Chondrocyte (in vitro differentiated cells): ENCODE measurements at regions not wholly inside any gene's neighbourhood (a gene's known extent, or its start where the extent isn't known, plus 50 kb on each side); places are given as distances from the start of the nearest gene placed in this dataset.

ENCODE experiments used
- DNase-seq: peaks from one replicate; pipeline ENCODE4 v3.0.0; 2021; ENCODE audit warnings: mixed read lengths, low spot score
- H3K27ac Mint-ChIP-seq: one replicate; pipeline ENCODE4 v1.8.0; 2021; ENCODE audit warnings: mild to moderate bottlenecking, moderate library complexity, mixed read lengths; ENCODE audit not compliant: unreplicated experiment
- H3K27me3 Mint-ChIP-seq: 2 replicates; pipeline ENCODE4 v1.8.0; 2021; ENCODE audit warnings: low read depth, mixed read lengths
- H3K36me3 Mint-ChIP-seq: 2 replicates; pipeline ENCODE4 v1.8.0; 2021; ENCODE audit warnings: low read depth, mixed read lengths
- H3K4me1 Mint-ChIP-seq: 2 replicates; pipeline ENCODE4 v1.8.0; 2021; ENCODE audit warnings: low read depth, mild to moderate bottlenecking, mixed read lengths
- H3K4me3 Mint-ChIP-seq: one replicate; pipeline ENCODE4 v1.8.0; 2021; ENCODE audit warnings: mild to moderate bottlenecking, moderate library complexity, mixed read lengths; ENCODE audit not compliant: unreplicated experiment
- H3K9me3 Mint-ChIP-seq: 2 replicates; pipeline ENCODE4 v1.8.0; 2021; ENCODE audit warnings: low read depth, mixed read lengths
- TF ChIP-seq, protein P1 (sequence below): fragments of 200-600 bp; sonication (generic); IDR thresholded peaks from 2 replicates; pipeline ENCODE4 v1.5.0; 2021; ENCODE audit warnings: antibody characterized with exemption, mild to moderate bottlenecking, moderate library complexity

DNA sequence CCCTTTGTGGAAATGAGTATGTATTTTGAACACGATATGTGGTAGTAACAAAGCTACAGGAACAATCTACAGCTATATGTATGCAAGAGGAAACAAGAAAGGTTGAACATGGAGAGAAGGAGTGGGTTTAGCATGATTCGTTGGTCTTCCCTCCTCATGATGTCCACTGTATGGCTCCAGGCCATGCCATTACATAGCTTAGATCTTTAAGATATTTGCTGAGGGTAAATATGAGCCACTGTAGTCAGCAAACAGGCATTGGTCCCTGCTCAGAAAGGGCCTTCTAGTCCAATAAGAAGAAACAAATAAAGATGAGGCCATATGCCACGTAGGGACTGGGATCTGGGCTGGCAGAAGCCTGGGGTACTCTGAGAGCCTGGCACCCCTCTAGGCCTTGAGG is 543.2 kb upstream of the SGCD start:
- DNase-seq, result no peak
- Mint-ChIP-seq H3K4me3 (no peak overlapping the region), H3K9me3 (peaks cover 9% of the 10 kb centered on the region), H3K36me3 (no peaks in the 10 kb centered on the region), H3K27ac (no peak overlapping the region), H3K27me3 (no peaks in the 10 kb centered on the region), H3K4me1 (no peaks in the 10 kb centered on the region)
- TF ChIP-seq, protein P1, sequence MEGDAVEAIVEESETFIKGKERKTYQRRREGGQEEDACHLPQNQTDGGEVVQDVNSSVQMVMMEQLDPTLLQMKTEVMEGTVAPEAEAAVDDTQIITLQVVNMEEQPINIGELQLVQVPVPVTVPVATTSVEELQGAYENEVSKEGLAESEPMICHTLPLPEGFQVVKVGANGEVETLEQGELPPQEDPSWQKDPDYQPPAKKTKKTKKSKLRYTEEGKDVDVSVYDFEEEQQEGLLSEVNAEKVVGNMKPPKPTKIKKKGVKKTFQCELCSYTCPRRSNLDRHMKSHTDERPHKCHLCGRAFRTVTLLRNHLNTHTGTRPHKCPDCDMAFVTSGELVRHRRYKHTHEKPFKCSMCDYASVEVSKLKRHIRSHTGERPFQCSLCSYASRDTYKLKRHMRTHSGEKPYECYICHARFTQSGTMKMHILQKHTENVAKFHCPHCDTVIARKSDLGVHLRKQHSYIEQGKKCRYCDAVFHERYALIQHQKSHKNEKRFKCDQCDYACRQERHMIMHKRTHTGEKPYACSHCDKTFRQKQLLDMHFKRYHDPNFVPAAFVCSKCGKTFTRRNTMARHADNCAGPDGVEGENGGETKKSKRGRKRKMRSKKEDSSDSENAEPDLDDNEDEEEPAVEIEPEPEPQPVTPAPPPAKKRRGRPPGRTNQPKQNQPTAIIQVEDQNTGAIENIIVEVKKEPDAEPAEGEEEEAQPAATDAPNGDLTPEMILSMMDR, result no peak

DNA sequence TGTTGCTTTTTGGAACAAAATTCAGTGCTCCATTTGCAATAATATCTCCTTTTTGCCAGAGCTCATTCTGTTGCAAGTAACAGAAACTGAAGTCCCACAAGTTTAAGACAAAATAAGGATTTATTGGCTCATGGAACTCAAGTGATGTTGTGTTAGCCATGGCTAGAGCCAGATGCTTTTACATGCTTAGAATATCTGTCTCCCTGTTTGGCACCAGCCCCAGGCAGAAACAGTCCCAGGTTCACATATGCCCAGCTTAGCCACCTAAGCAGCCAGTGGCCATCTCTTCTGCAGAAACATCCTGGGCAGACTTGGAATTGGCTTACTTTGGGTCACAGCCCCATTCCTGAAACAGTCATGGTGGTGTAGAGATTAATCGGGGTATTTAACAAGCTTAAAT is 540.9 kb upstream of the SGCD start:
- Mint-ChIP-seq H3K4me3 (no peak overlapping the region), H3K9me3 (peaks cover 4% of the 10 kb centered on the region), H3K36me3 (no peaks in the 10 kb centered on the region), H3K4me1 (no peaks in the 10 kb centered on the region), H3K27me3 (no peaks in the 10 kb centered on the region), H3K27ac (no peak overlapping the region)
- DNase-seq, result no peak
- TF ChIP-seq, protein P1, result no peak

DNA sequence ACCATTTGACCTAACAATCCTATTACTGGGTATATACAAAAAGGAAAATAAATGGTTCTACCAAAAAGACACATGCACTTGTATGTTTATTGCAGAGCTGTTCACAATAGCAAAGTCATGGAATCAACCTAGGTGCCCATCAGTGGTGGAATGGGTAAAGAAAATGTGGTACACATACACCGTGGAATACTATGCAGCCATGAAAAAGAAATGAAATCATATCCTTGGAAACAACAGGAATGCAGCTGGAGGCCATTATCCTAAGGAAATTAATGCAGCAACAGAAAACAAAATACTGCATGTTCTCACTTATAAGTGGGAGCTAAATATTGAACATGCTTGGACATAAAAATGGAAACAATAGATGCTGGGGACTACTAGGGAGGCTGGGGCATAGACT is 534.1 kb upstream of the SGCD start:
- DNase-seq, result no peak
- Mint-ChIP-seq H3K27me3 (no peaks in the 10 kb centered on the region), H3K4me3 (no peak overlapping the region), H3K27ac (no peak overlapping the region), H3K36me3 (no peaks in the 10 kb centered on the region), H3K9me3 (peaks cover 36% of the 10 kb centered on the region), H3K4me1 (no peaks in the 10 kb centered on the region)
- TF ChIP-seq, protein P1, result no peak

DNA sequence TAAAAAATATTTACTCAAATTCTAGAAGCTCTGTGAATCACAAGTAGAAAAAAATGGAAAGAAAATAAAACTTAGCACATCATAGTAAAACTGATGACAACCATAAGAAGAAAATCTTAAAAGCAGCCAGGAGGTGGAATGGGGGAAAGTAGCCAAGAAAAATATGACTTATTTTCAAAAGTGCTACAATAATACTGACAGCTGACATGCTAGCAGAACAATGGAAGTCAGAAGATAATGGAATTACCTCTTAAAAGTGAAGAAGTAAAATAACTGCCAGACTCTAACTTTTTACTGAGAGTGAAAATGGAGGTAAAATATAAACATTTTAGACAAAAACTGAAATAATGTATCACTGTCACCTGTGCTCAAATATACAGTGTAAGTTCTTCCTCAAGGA is 532.2 kb upstream of the SGCD start:
- Mint-ChIP-seq H3K4me3 (no peak overlapping the region), H3K27me3 (no peaks in the 10 kb centered on the region), H3K36me3 (no peaks in the 10 kb centered on the region), H3K4me1 (no peaks in the 10 kb centered on the region), H3K9me3 (peaks cover 38% of the 10 kb centered on the region), H3K27ac (no peak overlapping the region)
- no peak for DNase-seq
- TF ChIP-seq, protein P1, result no peak

DNA sequence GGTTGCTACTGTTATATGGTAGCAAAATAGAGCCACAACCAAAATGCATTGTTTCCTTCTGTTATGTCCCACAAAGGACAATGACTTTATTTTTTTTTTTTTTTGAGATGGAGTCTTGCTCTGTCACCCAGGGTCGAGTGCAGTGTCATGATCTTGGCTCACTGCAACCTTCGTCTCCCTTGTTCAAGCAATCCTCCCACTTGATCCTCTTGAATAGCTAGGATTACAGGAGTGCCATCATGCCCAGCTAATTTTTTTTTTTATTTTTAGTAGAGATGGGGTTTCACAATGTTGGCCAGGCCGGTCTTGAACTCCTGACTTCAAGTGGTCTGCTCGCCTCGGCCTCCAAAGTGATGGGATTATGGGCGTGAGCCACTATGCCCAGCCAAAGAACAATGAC is 527.7 kb upstream of the SGCD start:
- DNase-seq, result no peak
- H3K27me3 Mint-ChIP-seq, result no peaks in the 10 kb centered on the region
- H3K4me3 Mint-ChIP-seq, result no peak overlapping the region
- no peaks in the 10 kb centered on the region for H3K4me1 Mint-ChIP-seq
- TF ChIP-seq, protein P1, result no peak
- H3K27ac Mint-ChIP-seq, result no peak overlapping the region
- H3K36me3 Mint-ChIP-seq, result no peaks in the 10 kb centered on the region
- H3K9me3 Mint-ChIP-seq, result peaks cover 27% of the 10 kb centered on the region
